ENCODE measurements at regions not wholly inside any gene's neighbourhood (a gene's known extent, or its start where the extent isn't known, plus 50 kb on each side); places are given as distances from the start of the nearest gene placed in this dataset.
"Not testable (repeated sequence)": the region's sequence is repeated elsewhere in the genome, so short reads cannot be mapped to it uniquely, and the experiment has no call there.

GRCh38 chr13:70995338-70995737 is 871.7 kb downstream of the DACH1 start:
- no peak for DNase-seq

- DNase-seq: no peak
Measured at GRCh38 chr13:70994191-70994590, 872.8 kb downstream of the DACH1 start.

- no peak for DNase-seq
Measured at GRCh38 chr13:70987043-70987442, 878.8 kb upstream of the KLHL1 start.

GRCh38 chr13:70985371-70985770 is 877.1 kb upstream of the KLHL1 start:
- no peak for DNase-seq

GRCh38 chr13:70981219-70981618 is 873.0 kb upstream of the KLHL1 start:
- DNase-seq: not testable (repeated sequence)

GRCh38 chr13:70969321-70969720 is 861.1 kb upstream of the KLHL1 start:
- no peak for DNase-seq

GRCh38 chr13:70967564-70967963 is 859.3 kb upstream of the KLHL1 start:
- no peak for DNase-seq

GRCh38 chr13:70964874-70965273 is 856.6 kb upstream of the KLHL1 start:
- no peak for DNase-seq

GRCh38 chr13:70964124-70964523 is 855.9 kb upstream of the KLHL1 start:
- no peak for DNase-seq

GRCh38 chr13:70960841-70961443 is 852.7 kb upstream of the KLHL1 start:
- peak; percentile 28 for DNase-seq

- no peak for DNase-seq
Measured at GRCh38 chr13:70959035-70959775, 851.0 kb upstream of the KLHL1 start.

- no peak for DNase-seq
Measured at GRCh38 chr13:70955887-70956286, 847.6 kb upstream of the KLHL1 start.

GRCh38 chr13:70950664-70951063 is 842.4 kb upstream of the KLHL1 start:
- no peak for DNase-seq

- no peak for DNase-seq
Measured at GRCh38 chr13:70945506-70945905, 837.3 kb upstream of the KLHL1 start.

- DNase-seq: no peak
Measured at GRCh38 chr13:70941454-70941853, 833.2 kb upstream of the KLHL1 start.

GRCh38 chr13:70938462-70938861 is 830.2 kb upstream of the KLHL1 start:
- no peak for DNase-seq

- DNase-seq: no peak
Measured at GRCh38 chr13:70932511-70932910, 824.3 kb upstream of the KLHL1 start.

GRCh38 chr13:70923863-70924752 is 815.9 kb upstream of the KLHL1 start:
- no peak for DNase-seq

- DNase-seq: no peak
Measured at GRCh38 chr13:70911286-70911685, 803.0 kb upstream of the KLHL1 start.

GRCh38 chr13:70908795-70909194 is 800.5 kb upstream of the KLHL1 start:
- no peak for DNase-seq

GRCh38 chr13:70905035-70905434 is 796.8 kb upstream of the KLHL1 start:
- no peak for DNase-seq

GRCh38 chr13:70896136-70896535 is 787.9 kb upstream of the KLHL1 start:
- no peak for DNase-seq

- no peak for DNase-seq
Measured at GRCh38 chr13:70895599-70895998, 787.3 kb upstream of the KLHL1 start.
